Loucy (cell line): ENCODE measurements at regions not wholly inside any gene's neighbourhood (a gene's known extent, or its start where the extent isn't known, plus 50 kb on each side); places are given as distances from the start of the nearest gene placed in this dataset.

ENCODE experiments used
- CTCF ChIP-seq: fragments of 200-600 bp; sonication (generic); conservative IDR thresholded peaks from 2 replicates; pipeline ENCODE4 v1.5.1; 2014; ENCODE audit warnings: mild to moderate bottlenecking, antibody characterized with exemption, low read length
- EZH2phosphoT487 ChIP-seq: fragments of 200-600 bp; IDR thresholded peaks from 2 replicates; pipeline ENCODE4 v1.6.1; 2018; ENCODE audit warnings: antibody characterized with exemption, mild to moderate bottlenecking, moderate library complexity, borderline replicate concordance

DNA sequence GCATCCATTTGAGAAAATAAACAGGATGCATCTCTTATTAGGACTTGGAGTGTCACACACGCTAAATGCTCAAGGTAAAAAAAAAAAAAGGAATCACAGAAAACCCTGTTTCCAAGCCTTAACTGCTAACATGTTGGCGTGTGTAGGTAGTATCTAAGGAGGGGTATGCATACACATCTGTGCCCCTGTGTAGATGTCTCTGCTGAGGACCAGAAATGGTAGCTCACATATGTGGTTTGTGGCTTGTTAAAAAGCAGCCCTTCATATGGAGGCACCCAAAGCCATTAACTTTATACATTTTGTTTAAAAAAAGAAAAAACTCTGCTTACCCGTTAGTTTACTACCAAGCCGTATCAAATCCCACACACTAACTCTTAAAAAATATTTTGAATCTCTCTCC, 314.1 kb downstream of the SNAPC1 start:
- TF ChIP-seq CTCF (no peak), EZH2phosphoT487 (no peak)
